ENCODE measurements at regions not wholly inside any gene's neighbourhood (a gene's known extent, or its start where the extent isn't known, plus 50 kb on each side); places are given as distances from the start of the nearest gene placed in this dataset.
"Not testable (repeated sequence)": the region's sequence is repeated elsewhere in the genome, so short reads cannot be mapped to it uniquely, and the experiment has no call there.

DNA sequence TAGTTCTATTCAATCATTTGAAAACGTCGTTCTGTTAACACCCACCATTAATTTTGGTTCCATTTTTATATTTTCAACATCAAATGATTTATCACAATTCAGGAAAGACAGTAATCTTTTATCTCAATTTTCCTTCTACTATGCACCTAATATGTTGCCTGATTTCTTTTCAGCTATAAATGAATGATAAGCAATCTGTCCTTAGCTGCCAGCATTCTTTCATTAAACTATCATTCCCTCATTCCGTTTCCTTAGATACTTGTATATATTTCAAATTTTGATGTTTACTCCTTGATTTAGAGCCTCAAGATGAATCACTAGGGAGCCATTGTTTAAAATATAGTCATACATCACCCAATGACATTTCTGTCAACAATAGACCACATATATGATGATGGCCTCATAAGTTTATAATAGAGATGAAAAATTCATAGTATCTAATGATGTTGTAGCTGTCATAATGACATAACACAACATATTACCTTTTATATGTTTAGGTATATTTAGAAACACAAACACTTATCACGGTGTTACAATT is 661.7 kb downstream of the IPMK start:
- DNase-seq (no peak), ATAC-seq (no peak)
- TF ChIP-seq, protein P1, sequence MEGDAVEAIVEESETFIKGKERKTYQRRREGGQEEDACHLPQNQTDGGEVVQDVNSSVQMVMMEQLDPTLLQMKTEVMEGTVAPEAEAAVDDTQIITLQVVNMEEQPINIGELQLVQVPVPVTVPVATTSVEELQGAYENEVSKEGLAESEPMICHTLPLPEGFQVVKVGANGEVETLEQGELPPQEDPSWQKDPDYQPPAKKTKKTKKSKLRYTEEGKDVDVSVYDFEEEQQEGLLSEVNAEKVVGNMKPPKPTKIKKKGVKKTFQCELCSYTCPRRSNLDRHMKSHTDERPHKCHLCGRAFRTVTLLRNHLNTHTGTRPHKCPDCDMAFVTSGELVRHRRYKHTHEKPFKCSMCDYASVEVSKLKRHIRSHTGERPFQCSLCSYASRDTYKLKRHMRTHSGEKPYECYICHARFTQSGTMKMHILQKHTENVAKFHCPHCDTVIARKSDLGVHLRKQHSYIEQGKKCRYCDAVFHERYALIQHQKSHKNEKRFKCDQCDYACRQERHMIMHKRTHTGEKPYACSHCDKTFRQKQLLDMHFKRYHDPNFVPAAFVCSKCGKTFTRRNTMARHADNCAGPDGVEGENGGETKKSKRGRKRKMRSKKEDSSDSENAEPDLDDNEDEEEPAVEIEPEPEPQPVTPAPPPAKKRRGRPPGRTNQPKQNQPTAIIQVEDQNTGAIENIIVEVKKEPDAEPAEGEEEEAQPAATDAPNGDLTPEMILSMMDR (IDR thresholded peaks at IDR 0.05): no peak
- Histone ChIP-seq H3K27me3 (ENCODE audit: insufficient read depth in 3 of 3, low read length in 2 of 3) (no peaks in the 10 kb centered on the region), H3K9me3 (no peaks in the 10 kb centered on the region), H3K4me3 (no peak overlapping the region), H3K4me1 (no peaks in the 10 kb centered on the region), H3K36me3 (ENCODE audit: insufficient read depth in 1 of 2, low read depth in 1 of 2) (no peaks in the 10 kb centered on the region), H3K27ac (no peak overlapping the region)
- WGBS, 3 donors: 80 to 83% (median 83%) methylated on average over 4 of the region's 4 CpGs
- intact Hi-C loops (cut with DNase I): no loop called here

GRCh38 chr10:57599440-57599839 is 668.3 kb downstream of the IPMK start:
- Histone ChIP-seq H3K27me3 (ENCODE audit: insufficient read depth in 3 of 3, low read length in 2 of 3) (no peaks in the 10 kb centered on the region), H3K36me3 (ENCODE audit: insufficient read depth in 1 of 2, low read depth in 1 of 2) (no peaks in the 10 kb centered on the region), H3K27ac (no peak overlapping the region), H3K9me3 (no peaks in the 10 kb centered on the region), H3K4me3 (no peak overlapping the region), H3K4me1 (no peaks in the 10 kb centered on the region)
- ATAC-seq (no peak), DNase-seq (no peak)
- intact Hi-C loops (cut with DNase I): no loop called here
- WGBS, 3 donors: 82 to 88% (median 87%) methylated on average over 4 of the region's 4 CpGs
- TF ChIP-seq, protein P1 (IDR thresholded peaks at IDR 0.05): no peak

DNA sequence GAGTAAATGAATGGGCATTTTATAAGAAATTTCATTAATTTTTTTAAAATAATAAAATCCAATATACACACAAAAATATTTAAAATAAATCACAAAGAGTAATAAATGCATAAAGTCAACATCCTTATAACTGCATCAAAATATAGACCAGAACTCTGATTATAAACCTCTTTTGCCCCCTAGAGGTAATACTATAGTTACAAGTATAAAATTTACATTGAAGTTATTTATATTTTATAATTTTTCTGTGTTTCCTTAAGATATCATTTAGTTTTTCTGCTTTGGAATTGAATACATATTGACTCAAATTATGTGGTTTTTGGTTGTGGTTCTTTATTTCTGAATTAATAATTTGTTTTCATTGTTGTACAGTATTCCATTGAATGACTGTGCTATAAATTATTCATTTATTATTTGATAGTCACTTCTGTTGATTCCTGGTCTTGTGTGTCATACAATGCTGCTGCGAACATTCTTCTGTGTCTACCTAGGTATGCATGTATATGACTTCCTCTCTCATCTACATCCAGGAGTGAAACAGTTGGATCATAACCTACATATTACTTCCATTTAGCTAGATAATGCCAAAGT is 673.6 kb downstream of the IPMK start:
- Histone ChIP-seq H3K4me1 (no peaks in the 10 kb centered on the region), H3K9me3 (no peaks in the 10 kb centered on the region), H3K27me3 (ENCODE audit: insufficient read depth in 3 of 3, low read length in 2 of 3) (no peaks in the 10 kb centered on the region), H3K27ac (no peak overlapping the region), H3K36me3 (ENCODE audit: insufficient read depth in 1 of 2, low read depth in 1 of 2) (no peaks in the 10 kb centered on the region), H3K4me3 (no peak overlapping the region)
- DNase-seq (no peak), ATAC-seq (no peak)
- intact Hi-C loops (cut with DNase I): no loop called here
- 86 to 97% (median 92%) methylated on average over 1 of the region's 1 CpG for WGBS, 3 donors
- TF ChIP-seq, protein P1 (IDR thresholded peaks at IDR 0.05): no peak

- intact Hi-C loops (cut with DNase I): no loop called here
- ATAC-seq: no peak
- TF ChIP-seq, protein P1 (IDR thresholded peaks at IDR 0.05): peak; percentile 16
- Histone ChIP-seq H3K27ac (no peak overlapping the region), H3K4me1 (no peaks in the 10 kb centered on the region), H3K36me3 (ENCODE audit: insufficient read depth in 1 of 2, low read depth in 1 of 2) (no peaks in the 10 kb centered on the region), H3K27me3 (ENCODE audit: insufficient read depth in 3 of 3, low read length in 2 of 3) (no peaks in the 10 kb centered on the region), H3K9me3 (no peaks in the 10 kb centered on the region), H3K4me3 (no peak overlapping the region)
- DNase-seq: no peak
Observed at GRCh38 chr10:57579926-57580325, 687.8 kb downstream of the IPMK start.

- no peaks in the 10 kb centered on the region for H3K36me3 ChIP-seq (ENCODE audit: insufficient read depth in 1 of 2, low read depth in 1 of 2)
- no peak for DNase-seq
- intact Hi-C loops (cut with DNase I): no loop called here
- TF ChIP-seq, protein P1 (IDR thresholded peaks at IDR 0.05): no peak
- H3K27me3 ChIP-seq (ENCODE audit: insufficient read depth in 3 of 3, low read length in 2 of 3): no peaks in the 10 kb centered on the region
- H3K4me1 ChIP-seq: no peaks in the 10 kb centered on the region
- H3K4me3 ChIP-seq: no peak overlapping the region
- no peak for ATAC-seq
- peaks cover 3% of the 10 kb centered on the region for H3K9me3 ChIP-seq
- H3K27ac ChIP-seq: no peak overlapping the region
Observed at GRCh38 chr10:57562211-57562610, 705.5 kb downstream of the IPMK start.

- H3K36me3 ChIP-seq (ENCODE audit: insufficient read depth in 1 of 2, low read depth in 1 of 2); H3K4me1 ChIP-seq; H3K27ac ChIP-seq; DNase-seq; H3K9me3 ChIP-seq; H3K4me3 ChIP-seq; ATAC-seq; intact Hi-C loops (cut with DNase I); H3K27me3 ChIP-seq (ENCODE audit: insufficient read depth in 3 of 3, low read length in 2 of 3): not testable (repeated sequence)
- WGBS, 3 donors: 79 to 87% (median 83%) methylated on average over 5 of the region's 5 CpGs
Observed at GRCh38 chr10:57551774-57552173, 715.9 kb downstream of the IPMK start.
